Neural progenitor cell (in vitro differentiated cells): ENCODE measurements at regions not wholly inside any gene's neighbourhood (a gene's known extent, or its start where the extent isn't known, plus 50 kb on each side); places are given as distances from the start of the nearest gene placed in this dataset.

Experiments
- DNase-seq: peaks from one replicate; pipeline ENCODE4 v3.0.0-alpha.2; 2016; ENCODE audit warnings: low spot score
- H2AFZ ChIP-seq: fragments of 200-600 bp; sonication (generic); replicated peaks from 2 replicates; pipeline ENCODE4 v1.6.1; 2016; ENCODE audit warnings: antibody characterized with exemption
- H3F3A ChIP-seq: fragments of 200-600 bp; sonication (generic); 2 replicates; pipeline ENCODE4 v1.6.1; 2016; ENCODE audit warnings: antibody characterized with exemption, low read depth
- H3K27ac ChIP-seq: fragments of 200-600 bp; sonication (generic); 2 replicates; pipeline ENCODE4 v1.5.1; 2016; ENCODE audit warnings: mild to moderate bottlenecking
- H3K27me3 ChIP-seq: fragments of 200-600 bp; sonication (generic); 2 replicates; pipeline ENCODE4 v1.6.1; 2016; ENCODE audit warnings: mild to moderate bottlenecking, moderate library complexity
- H3K36me3 ChIP-seq: fragments of 200-600 bp; sonication (generic); 2 replicates; pipeline ENCODE4 v1.5.1; 2016
- H3K4me1 ChIP-seq: fragments of 200-600 bp; sonication (generic); 2 replicates; pipeline ENCODE4 v1.6.1; 2016; ENCODE audit warnings: mixed run types
- H3K4me2 ChIP-seq: fragments of 200-600 bp; sonication (generic); 2 replicates; pipeline ENCODE4 v1.6.1; 2016
- H3K4me3 ChIP-seq: fragments of 200-600 bp; sonication (generic); 2 replicates; pipeline ENCODE4 v1.5.1; 2016
- H3K79me2 ChIP-seq: fragments of 200-600 bp; sonication (generic); 2 replicates; pipeline ENCODE4 v1.6.1; 2016; ENCODE audit warnings: low read depth
- H3K9ac ChIP-seq: fragments of 200-600 bp; sonication (generic); 2 replicates; pipeline ENCODE4 v1.6.1; 2016
- H3K9me3 ChIP-seq: fragments of 200-600 bp; sonication (generic); 2 replicates; pipeline ENCODE4 v1.5.1; 2016; ENCODE audit warnings: low read depth
- H4K20me1 ChIP-seq: fragments of 200-600 bp; sonication (generic); 2 replicates; pipeline ENCODE4 v1.6.1; 2016; ENCODE audit warnings: low read depth
- H3K27ac Mint-ChIP-seq: 3 replicates; pipeline ENCODE4 v1.8.0; 2021; ENCODE audit warnings: mixed read lengths
- H3K27me3 Mint-ChIP-seq: 2 replicates; pipeline ENCODE4 v1.8.0; 2022; ENCODE audit warnings: low read depth, mild to moderate bottlenecking, inconsistent platforms, moderate library complexity, mixed read lengths; ENCODE audit not compliant: insufficient read depth
- H3K36me3 Mint-ChIP-seq: 3 replicates; pipeline ENCODE4 v1.8.0; 2021; ENCODE audit warnings: mixed read lengths
- H3K4me1 Mint-ChIP-seq: 3 replicates; pipeline ENCODE4 v1.8.0; 2021; ENCODE audit warnings: mixed read lengths
- H3K4me3 Mint-ChIP-seq: 3 replicates; pipeline ENCODE4 v1.8.0; 2021; ENCODE audit warnings: mild to moderate bottlenecking, moderate library complexity, mixed read lengths
- H3K9me3 Mint-ChIP-seq: 3 replicates; pipeline ENCODE4 v1.8.0; 2020; ENCODE audit warnings: mixed read lengths
- CTCF ChIP-seq: fragments of 200-600 bp; sonication (generic); IDR thresholded peaks from 2 replicates; pipeline ENCODE4 v1.5.1; 2017; ENCODE audit warnings: antibody characterized with exemption, mild to moderate bottlenecking
- EZH2 ChIP-seq: fragments of 200-600 bp; sonication (generic); IDR thresholded peaks from 2 replicates; pipeline ENCODE4 v1.6.1; 2017; ENCODE audit warnings: antibody characterized with exemption, mild to moderate bottlenecking, moderate library complexity
- EZH2phosphoT487 ChIP-seq: fragments of 200-600 bp; sonication (generic); IDR thresholded peaks from 2 replicates; pipeline ENCODE4 v1.6.1; 2017; ENCODE audit warnings: antibody characterized with exemption

- no peaks in the 10 kb centered on the region for H3K4me1 ChIP-seq
- H3K27ac ChIP-seq = no peak overlapping the region
- H2AFZ ChIP-seq = no peak overlapping the region
- Mint-ChIP-seq H3K4me1 (peaks cover 6% of the 10 kb centered on the region), H3K36me3 (no peaks in the 10 kb centered on the region), H3K9me3 (peaks cover 27% of the 10 kb centered on the region), H3K27ac (no peak overlapping the region), H3K27me3 (no peaks in the 10 kb centered on the region), H3K4me3 (no peak overlapping the region)
- no peak overlapping the region for H3K4me2 ChIP-seq
- no peaks in the 10 kb centered on the region for H3K36me3 ChIP-seq
- no peak overlapping the region for H3K4me3 ChIP-seq
- H3K9ac ChIP-seq = no peak overlapping the region
- H3K79me2 ChIP-seq = no peaks in the 10 kb centered on the region
- no peak for DNase-seq
- peaks cover 9% of the 10 kb centered on the region for H3K9me3 ChIP-seq
- no peaks in the 10 kb centered on the region for H4K20me1 ChIP-seq
- TF ChIP-seq EZH2phosphoT487 = no peak
- no peak for TF ChIP-seq EZH2
- TF ChIP-seq CTCF = no peak
- H3K27me3 ChIP-seq = no peaks in the 10 kb centered on the region
- H3F3A ChIP-seq = no peaks in the 10 kb centered on the region
Measured at GRCh38 chr2:150146879-150147278, 340.6 kb downstream of the RND3 start.

- peaks cover 9% of the 10 kb centered on the region for H3K9me3 ChIP-seq
- peaks cover 6% of the 10 kb centered on the region for H3K4me1 Mint-ChIP-seq
- H3K27ac Mint-ChIP-seq = no peak overlapping the region
Measured at GRCh38 chr2:150145299-150145692, 342.2 kb downstream of the RND3 start.

GRCh38 chr2:150144546-150145298 is 342.7 kb downstream of the RND3 start:
- H4K20me1 ChIP-seq = no peaks in the 10 kb centered on the region
- no peak overlapping the region for H3K4me3 ChIP-seq
- H3F3A ChIP-seq = no peaks in the 10 kb centered on the region
- no peak overlapping the region for H3K4me3 Mint-ChIP-seq
- no peak overlapping the region for H2AFZ ChIP-seq
- peaks cover 27% of the 10 kb centered on the region for H3K9me3 Mint-ChIP-seq
- H3K27me3 ChIP-seq = no peaks in the 10 kb centered on the region
- H3K27ac Mint-ChIP-seq = no peak overlapping the region
- no peaks in the 10 kb centered on the region for H3K79me2 ChIP-seq
- peaks cover 6% of the 10 kb centered on the region for H3K4me1 Mint-ChIP-seq
- no peak overlapping the region for H3K9ac ChIP-seq
- H3K9me3 ChIP-seq = peaks cover 9% of the 10 kb centered on the region
- TF ChIP-seq EZH2 (no peak), CTCF (no peak), EZH2phosphoT487 (no peak)
- H3K4me2 ChIP-seq = no peak overlapping the region
- no peaks in the 10 kb centered on the region for H3K4me1 ChIP-seq
- H3K36me3 Mint-ChIP-seq = no peaks in the 10 kb centered on the region
- H3K36me3 ChIP-seq = no peaks in the 10 kb centered on the region
- DNase-seq = no peak
- no peak overlapping the region for H3K27ac ChIP-seq
- no peaks in the 10 kb centered on the region for H3K27me3 Mint-ChIP-seq

More at GRCh38 chr2:150145299-150145692, 342.2 kb downstream of the RND3 start:
- Histone ChIP-seq H3K9ac (no peak overlapping the region), H3F3A (no peaks in the 10 kb centered on the region), H2AFZ (no peak overlapping the region), H3K4me1 (no peaks in the 10 kb centered on the region), H3K4me2 (no peak overlapping the region), H3K27me3 (no peaks in the 10 kb centered on the region), H4K20me1 (no peaks in the 10 kb centered on the region), H3K27ac (no peak overlapping the region), H3K4me3 (no peak overlapping the region), H3K36me3 (no peaks in the 10 kb centered on the region), H3K79me2 (no peaks in the 10 kb centered on the region)
- no peaks in the 10 kb centered on the region for H3K36me3 Mint-ChIP-seq
- TF ChIP-seq EZH2 (no peak), CTCF (no peak), EZH2phosphoT487 (no peak)
- no peak for DNase-seq
- H3K9me3 Mint-ChIP-seq = peaks cover 27% of the 10 kb centered on the region
- no peak overlapping the region for H3K4me3 Mint-ChIP-seq
- no peaks in the 10 kb centered on the region for H3K27me3 Mint-ChIP-seq
